ENCODE measurements at regions not wholly inside any gene's neighbourhood (a gene's known extent, or its start where the extent isn't known, plus 50 kb on each side); places are given as distances from the start of the nearest gene placed in this dataset.

DNA sequence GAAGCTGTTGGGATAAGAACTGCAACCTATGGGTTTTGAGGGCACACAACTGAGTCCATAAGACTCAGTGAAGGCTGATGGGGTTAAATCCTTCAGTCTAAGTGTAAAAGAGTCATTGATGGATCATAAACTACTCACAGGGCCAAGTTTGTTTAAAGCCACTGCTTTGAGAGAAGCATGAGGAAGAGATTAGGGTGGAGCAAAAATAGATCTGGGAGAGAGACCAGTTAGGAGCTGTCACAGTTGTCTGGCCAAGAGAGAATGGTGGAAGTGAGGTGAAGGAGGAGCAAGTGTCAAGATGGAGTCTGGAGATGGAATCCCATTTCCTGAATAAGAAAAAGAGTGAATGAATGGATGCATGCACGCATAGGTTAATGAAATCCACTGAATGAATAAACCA lies 379.1 kb upstream of the CDH11 start:
- DNase-seq (ENCODE audit: low read depth in 3 of 3), result no peak

DNA sequence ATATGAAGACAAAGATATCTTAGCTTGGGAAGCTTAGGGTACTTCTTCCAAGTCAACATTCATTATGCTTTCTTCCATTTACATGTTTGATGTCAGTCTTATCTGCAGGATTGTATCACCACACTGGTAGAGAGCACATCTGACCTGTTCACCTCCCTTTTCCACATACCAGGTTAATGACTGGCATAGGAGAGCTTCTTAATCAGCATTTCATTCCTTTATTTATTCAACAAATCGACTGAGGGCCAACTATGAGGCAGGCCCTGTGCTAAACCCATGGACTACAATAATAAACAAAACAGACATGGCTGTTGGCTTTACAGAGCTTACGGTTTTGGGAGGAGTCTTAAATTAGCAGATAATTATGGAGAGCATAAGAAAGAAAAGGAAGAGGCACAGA lies 378.1 kb upstream of the CDH11 start:
- no peak for DNase-seq (ENCODE audit: low read depth in 3 of 3)

DNA sequence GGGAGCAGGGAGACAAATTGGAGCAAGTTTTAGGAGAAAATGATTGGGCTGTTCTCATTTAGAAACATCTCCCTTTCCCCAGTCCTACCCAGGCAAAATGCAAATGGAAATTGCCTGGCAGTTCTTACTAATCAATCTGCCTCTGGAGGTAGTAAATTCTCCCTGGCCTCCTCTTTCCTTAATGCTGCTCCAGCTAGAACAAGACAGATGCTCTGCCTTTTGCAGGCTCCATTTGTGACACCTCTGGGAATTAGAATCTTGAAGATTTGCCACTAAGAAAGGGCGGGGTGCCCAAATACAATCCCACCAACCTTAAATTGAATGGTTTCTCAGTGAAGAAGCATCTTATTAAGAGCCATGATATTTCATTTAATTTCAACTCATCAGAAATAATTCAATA lies 377.7 kb upstream of the CDH11 start:
- DNase-seq (ENCODE audit: low read depth in 3 of 3), result no peak

DNA sequence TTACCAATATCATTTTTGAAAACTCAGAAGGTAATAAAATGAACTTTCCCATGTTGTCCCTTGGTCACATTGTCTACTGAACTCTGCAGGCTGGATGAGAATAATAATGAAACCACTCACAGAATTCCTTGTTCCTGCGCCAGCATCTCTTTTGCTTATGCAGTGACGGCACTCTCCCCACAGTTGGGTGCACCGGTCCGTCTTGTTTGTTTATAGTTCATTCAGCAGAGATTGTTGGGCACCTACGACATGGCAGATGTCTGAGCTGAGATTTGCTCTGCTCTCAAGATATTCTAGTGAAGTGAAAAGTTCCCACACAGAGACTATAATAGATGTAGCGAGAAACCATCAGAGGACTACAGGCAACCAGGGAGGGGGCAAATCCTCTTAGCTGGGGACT lies 375.7 kb upstream of the CDH11 start:
- no peak for DNase-seq (ENCODE audit: low read depth in 3 of 3)

DNA sequence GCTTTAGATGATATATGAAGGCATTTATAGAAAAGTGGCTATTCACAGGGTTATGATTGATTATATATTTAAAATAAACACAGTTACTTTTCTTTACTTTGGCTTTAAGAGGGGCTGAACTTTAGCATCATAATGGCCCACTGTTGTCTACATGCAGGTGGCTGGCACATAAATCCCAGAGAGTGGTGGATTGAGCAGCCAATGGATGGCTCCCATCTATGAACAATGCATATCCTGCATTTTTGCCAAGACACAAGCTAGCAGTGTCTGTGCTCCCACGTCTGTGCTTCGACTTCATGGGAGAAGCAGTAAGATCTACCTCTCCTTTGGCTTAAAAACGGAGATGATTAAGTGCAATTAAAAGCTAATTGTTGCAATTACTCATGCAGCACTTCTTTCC lies 373.2 kb upstream of the CDH11 start:
- no peak for DNase-seq (ENCODE audit: low read depth in 3 of 3)

DNA sequence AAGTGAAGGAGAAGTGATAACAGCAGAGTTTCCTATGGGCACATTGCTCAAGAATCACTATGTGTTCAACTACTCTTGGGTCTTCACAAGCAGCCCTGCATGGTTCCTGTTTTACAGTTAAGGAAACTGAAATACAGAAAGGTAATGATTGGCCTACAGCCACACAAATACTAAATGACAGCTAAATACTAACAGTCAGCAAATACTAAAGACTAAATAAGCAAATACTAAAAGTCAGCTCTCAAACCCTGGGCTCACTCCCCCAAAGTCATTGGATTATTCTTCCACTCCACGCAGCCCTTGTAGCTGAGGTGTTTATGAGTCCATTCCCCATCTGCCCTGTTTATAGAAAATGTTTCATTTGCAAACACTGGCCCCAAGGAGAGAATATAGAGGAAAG lies 372.7 kb upstream of the CDH11 start:
- no peak for DNase-seq (ENCODE audit: low read depth in 3 of 3)

DNA sequence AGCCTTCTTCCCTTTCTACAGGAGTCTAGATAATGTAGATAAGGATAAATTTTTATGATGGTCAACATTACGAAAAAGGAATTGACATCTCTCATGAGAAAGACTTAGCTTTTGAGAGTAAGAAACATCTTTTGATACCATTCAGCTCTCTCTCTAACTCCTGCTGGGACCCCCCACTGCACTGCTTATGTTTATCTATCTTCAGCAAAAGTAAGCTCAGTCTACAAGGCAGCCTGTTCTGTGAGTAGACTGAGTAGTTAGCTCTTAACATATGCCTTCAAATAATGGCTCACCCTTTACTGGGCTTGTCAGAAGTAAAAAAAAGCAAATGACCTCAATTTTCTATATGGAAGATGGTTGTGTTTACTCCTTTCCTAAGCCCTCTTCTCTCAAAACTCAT lies 372.2 kb upstream of the CDH11 start:
- no peak for DNase-seq (ENCODE audit: low read depth in 3 of 3)

DNA sequence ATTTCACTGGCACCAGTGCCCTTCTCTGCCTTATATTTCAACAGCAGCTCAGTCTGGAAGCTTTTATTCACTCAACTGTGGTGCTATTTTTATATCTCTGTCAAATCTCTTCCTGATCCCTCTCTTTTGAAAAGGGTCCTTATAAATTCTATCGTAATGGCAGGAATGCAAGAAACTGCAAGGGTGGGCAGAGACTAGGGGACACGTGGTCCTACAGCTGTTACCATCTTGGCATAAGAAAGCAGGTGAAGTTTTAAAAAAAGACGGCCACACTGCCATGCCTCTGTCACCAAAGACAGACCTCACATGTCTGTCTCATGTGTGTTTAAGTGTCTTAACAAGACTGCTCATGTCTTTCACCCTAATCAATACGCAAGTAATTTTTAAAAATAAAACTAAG lies 368.4 kb upstream of the CDH11 start:
- no peak for DNase-seq (ENCODE audit: low read depth in 3 of 3)

DNA sequence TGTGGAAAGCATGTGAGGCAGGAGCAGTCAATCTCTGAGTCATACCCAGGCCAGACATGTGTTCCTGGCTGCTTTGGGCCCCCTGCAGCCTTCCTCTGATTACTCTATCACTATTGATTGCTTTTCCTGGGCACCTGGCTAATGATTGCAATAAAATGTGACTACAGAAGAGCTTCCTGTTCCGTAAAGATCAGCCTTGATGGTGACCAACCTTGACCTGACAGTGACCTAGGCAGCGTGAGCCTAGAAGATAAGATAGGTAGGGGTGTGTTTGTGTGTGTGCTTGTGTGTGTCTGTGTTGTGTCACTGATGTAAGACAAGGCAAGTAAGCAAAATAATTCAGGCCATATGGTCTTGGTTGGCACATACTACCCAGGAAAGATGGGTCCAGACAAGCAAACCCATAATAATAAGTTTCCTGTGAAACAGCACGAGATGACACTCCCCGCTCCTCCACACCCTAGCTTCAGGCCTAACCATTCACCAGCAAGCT lies 367.7 kb upstream of the CDH11 start:
- no peak for DNase-seq (ENCODE audit: low read depth in 3 of 3)

DNA sequence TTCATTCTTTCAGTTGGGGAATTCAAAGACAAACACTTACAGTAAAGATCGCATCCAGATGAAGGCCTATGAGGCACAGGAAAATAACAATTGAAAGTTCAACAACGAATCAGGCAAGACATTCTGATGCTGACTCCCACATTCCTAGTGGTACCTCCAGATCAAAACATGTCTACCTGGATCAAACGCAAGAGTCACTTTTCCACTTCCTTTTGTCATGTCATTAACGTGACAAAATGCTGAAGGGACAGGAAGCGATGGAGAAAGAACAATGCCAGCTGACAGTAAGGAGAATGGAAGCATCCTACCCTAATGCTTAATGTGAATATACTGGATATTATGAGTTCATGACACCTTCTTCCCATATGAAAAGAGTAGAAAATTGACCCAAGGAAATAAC lies 365.4 kb upstream of the CDH11 start:
- no peak for DNase-seq (ENCODE audit: low read depth in 3 of 3)

DNA sequence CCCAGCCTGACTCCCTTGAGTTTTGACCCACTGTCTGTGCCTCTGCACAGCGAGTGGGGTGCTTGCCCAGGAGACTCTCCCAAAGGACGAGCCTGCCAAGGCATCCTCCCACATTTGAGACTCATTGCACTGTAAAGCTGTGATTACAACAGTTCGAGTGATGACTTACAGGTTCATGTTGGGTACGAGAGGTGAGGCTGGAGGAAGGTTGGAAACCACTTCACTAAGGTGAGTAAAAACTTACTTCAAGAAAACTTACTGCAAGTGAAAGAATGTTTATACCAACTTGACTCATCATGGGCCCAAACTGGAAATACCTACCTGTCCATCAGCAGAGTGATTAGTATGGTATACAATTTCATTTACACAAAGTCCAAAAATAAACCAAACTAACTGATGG lies 360.1 kb upstream of the CDH11 start:
- DNase-seq (ENCODE audit: low read depth in 3 of 3), result no peak

DNA sequence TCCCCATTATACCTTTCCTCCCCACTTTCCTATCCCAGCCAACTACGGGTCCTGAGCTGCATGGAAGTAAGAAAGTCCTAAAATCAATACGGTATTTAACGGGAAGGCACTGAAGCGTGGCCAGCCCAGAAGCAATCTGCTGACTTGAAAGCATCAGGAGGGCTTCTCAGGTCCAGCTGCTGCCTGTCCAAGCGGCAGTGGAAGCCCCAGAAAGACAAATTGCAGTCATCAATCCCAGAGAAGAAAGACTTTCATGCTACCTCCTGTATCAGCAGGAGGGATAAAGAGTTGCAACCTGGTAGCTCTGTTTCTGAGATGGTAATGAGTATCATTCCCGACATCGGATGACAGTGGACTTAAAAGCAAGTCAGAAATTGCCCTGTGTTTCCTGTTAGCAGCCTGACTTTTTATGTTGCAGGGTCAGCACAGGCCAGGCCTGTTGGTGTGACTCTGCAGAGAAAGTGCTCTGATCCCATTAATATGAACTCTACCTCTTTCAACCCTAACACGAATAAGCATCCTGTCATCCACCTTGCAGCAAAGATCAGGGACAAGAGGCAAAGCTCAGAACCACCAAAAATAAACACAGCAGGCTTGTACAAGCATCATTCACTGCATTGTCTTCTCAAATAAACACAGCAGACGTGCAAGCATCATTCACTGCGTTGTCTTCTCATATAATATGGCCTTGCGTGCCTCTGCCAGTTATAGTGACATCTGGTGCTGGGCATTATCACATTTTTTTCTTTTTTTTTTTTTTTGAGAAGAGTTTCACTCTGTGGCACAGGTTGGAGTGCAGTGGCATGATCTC lies 358.6 kb upstream of the CDH11 start:
- no peak for DNase-seq (ENCODE audit: low read depth in 3 of 3)

DNA sequence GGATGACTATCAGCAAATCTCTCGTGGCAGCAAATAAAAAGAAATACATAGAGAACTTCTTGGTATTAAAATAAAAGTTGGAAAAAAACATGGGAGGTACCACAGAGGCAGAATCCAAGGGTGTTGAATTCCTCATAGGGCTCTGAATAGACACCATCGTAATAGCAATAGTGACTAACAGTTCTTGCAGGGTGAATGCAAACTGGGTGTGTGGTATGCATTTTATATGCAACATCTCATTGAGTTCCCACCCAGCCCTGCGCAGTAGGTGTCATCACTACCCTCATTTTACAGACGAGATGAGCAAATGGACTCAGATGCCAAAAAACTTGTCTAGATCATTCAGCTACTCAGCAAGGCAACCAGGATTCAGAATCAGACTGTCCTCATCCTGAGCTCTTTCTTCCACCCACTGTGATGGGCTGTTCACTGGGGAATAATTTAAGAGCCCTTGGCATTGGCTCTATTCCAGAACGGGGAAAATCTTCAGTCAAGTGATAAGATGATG lies 354.6 kb upstream of the CDH11 start:
- DNase-seq (ENCODE audit: low read depth in 3 of 3), result no peak

DNA sequence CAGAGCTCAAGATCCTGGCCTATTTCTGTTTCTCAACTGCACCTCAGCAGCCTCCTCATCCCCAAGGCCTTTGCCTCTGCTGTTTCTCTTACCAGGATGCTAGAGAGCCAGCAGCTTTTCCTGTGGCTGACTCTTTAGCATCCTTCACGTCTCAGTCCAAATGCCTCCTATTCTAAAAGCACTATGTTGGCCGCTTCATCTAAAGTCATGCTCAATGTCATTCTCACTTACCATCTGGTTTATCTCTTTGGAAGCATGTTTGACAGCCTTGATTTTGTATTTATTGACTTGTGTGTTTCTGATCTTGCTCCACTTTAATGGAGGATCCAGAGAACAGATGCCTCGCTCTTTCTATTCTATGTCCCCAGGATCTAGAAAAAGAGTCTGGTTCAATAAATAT lies 351.8 kb upstream of the CDH11 start:
- DNase-seq (ENCODE audit: low read depth in 3 of 3), result no peak

DNA sequence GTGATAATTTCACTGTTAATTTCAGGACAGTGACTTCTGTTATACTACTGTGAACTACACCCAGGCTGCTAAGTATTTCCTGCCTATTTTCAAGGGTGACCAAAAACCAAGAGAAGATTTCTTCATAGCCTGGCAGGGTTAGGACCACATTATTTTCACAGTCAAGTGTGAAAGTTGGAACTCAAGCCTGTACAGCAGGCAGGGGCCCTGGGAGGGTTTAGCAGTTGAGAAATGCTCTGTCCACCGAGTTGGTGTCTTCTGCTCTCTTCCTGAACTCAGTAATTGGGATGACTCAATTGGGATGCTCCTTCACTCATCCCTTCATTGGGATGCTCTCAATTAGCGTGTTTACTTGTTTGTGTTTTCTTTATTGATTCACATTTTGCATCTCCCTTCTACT lies 347.3 kb upstream of the CDH11 start:
- no peak for DNase-seq (ENCODE audit: low read depth in 3 of 3)

DNA sequence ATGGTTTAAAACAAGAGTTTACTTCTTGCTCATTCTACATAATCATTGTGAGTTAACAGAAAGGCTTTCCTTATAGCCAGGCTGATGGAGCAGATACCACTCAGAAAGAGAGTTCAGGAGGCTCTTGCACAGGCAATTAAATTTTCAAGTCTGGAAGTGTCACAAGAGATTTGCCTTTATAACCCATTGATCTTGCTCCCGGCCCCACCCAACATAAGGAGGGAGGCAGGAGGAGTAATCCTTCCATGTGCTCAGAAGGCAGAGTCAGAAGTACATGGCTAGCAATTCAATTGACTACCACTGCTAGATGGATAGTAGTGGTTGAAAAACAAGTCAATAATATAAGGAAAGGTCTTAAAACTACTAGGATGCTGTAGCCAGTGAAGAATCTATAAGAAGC lies 346.3 kb upstream of the CDH11 start:
- DNase-seq (ENCODE audit: low read depth in 3 of 3), result no peak

DNA sequence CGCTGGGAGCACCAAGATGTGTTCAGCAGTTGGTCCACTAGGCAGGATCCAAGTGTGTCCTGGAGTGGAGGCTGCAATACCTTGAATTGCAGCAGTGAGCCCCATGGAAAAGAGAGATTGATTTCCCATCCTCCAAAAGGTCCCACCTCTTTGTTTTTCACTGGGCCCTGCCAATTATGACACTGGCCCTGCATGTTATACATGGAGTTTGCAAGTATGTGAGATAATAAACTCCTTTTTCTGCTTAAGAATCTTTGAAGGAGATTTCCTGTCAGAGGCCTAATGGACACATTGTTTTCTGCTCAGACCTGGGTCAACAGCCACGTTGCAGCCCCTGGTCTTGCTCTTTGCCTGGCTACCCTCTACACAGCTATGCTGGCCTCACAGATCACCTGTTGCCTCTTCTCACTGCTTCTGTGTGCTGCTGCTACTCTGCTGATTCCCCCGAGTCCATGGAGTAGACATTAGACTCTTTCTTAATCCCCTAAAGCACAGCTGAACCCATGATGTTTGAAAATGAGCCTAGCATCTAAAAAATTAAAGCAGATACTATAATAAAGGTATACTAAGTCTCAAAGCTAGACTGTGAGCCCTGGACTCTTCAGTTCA lies 341.9 kb upstream of the CDH11 start:
- no peak for DNase-seq (ENCODE audit: low read depth in 3 of 3)

DNA sequence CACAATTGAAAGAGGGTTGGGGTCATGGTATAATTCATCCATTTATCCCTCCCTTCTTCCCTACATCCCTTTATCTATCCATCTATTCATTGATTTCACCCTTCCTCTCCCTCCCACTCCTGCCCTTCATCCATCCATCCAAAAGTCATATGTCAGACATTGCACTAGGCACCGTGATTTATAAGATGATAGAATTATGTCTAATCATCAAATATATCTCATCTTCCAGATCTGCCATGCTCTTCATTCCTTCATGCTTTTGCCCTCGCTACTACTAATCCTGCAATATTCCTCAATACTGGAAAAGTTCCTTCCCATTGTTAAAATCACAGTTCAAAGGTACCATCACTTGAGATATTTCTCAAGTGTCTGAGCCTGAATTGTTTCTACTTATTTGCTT lies 335.2 kb upstream of the CDH11 start:
- no peak for DNase-seq (ENCODE audit: low read depth in 3 of 3)

DNA sequence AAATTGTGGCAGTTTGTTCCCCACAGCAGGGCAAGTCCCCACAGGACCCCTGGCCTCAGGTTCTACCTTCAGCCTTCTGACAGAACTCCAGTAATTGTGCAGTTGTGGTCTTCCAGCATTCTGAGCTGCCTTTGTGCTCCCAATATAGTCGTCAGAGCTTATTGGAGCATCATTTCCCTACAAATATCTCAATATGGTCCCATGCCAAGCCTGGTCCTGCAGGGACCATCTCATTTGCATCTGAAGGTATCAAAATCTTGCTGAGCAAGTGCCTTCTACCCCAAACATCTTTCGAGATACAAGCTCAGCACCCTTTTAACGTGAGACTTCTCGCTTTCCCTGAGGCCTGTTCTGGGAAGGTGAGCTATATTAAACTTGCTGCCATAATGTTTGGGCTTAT lies 333.9 kb upstream of the CDH11 start:
- no peak for DNase-seq (ENCODE audit: low read depth in 3 of 3)

DNA sequence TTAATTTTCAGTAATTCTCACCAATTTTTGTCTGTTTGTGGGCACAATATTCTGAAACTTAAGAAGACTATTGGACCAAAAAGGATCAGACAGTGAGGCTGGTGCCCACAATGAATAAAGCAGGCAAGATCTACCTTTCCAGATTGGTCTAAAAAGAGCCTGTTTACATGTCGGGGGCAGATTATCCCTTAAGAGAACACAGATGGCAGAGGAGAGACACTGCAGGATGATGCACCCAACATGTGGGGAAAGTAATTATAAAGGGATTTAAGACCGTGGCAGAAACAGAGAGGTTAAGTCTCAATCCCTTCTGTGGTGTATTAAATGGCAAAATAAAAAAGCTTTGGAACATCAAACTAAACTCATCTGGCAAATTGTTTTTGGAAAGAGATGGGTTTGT lies 331.8 kb upstream of the CDH11 start:
- no peak for DNase-seq (ENCODE audit: low read depth in 3 of 3)

DNA sequence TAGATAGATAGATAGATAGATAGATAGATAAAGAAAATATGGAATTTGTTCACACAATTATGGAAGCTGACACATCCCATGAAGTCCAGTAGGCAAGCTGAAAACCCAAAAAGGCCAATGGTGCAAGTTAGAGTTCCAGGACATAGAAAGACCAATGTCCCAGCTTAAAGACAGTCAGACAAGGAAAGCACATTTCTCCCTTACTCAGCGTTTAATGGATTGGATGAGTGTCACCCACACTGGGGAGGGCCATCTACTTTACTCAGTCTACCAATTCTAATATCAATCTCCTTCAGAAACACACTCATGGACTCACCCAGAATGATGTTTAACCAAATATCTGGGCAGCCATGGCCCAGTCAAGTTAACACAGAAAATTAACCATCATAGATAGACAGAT lies 327.7 kb upstream of the CDH11 start:
- no peak for DNase-seq (ENCODE audit: low read depth in 3 of 3)

DNA sequence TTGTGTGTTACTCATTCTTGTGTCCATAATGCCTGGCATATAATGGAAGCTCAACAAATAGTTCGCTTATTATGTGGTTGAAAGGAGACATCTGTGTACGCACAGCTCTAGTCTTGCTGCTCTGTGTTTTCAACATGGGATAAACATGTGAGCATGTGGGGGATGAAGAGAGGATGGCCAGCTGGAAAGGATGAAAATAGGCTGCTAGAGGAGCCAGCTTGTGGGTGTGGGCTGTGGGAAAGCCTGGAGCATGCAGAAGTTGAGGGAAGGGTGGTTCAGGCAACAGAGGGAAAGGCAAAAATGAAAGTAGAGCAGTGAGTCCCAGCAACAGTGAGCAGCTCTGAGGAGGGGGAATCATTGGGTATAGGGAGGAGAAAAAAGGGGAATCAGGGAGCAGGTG lies 324.6 kb upstream of the CDH11 start:
- no peak for DNase-seq (ENCODE audit: low read depth in 3 of 3)

All from stimulated activated CD4-positive, alpha-beta T cell treated with anti-CD3 and anti-CD28 coated beads, TNF-alpha, amount 100 ng/mL, for 48 hours (primary cell).